Loucy (cell line): ENCODE measurements at regions not wholly inside any gene's neighbourhood (a gene's known extent, or its start where the extent isn't known, plus 50 kb on each side); places are given as distances from the start of the nearest gene placed in this dataset.

ENCODE experiments used
- CTCF ChIP-seq: fragments of 200-600 bp; sonication (generic); conservative IDR thresholded peaks from 2 replicates; pipeline ENCODE4 v1.5.1; 2014; ENCODE audit warnings: mild to moderate bottlenecking, antibody characterized with exemption, low read length
- EZH2phosphoT487 ChIP-seq: fragments of 200-600 bp; IDR thresholded peaks from 2 replicates; pipeline ENCODE4 v1.6.1; 2018; ENCODE audit warnings: antibody characterized with exemption, mild to moderate bottlenecking, moderate library complexity, borderline replicate concordance

- TF ChIP-seq CTCF (peak; percentile 42; the same call in 1 of the 2 replicates), EZH2phosphoT487 (no peak)
Observed at GRCh38 chr15:70214276-70214675, 116.6 kb upstream of the TLE3 start.
